NCI-H1105 treated with DMSO at 0.1 percent for 48 hours (cell line): ENCODE measurements at regions not wholly inside any gene's neighbourhood (a gene's known extent, or its start where the extent isn't known, plus 50 kb on each side); places are given as distances from the start of the nearest gene placed in this dataset.

Source experiments
- DNase-seq: peaks from one replicate; lab custom pipeline; 2025; lab: John Stamatoyannopoulos, UW

DNA sequence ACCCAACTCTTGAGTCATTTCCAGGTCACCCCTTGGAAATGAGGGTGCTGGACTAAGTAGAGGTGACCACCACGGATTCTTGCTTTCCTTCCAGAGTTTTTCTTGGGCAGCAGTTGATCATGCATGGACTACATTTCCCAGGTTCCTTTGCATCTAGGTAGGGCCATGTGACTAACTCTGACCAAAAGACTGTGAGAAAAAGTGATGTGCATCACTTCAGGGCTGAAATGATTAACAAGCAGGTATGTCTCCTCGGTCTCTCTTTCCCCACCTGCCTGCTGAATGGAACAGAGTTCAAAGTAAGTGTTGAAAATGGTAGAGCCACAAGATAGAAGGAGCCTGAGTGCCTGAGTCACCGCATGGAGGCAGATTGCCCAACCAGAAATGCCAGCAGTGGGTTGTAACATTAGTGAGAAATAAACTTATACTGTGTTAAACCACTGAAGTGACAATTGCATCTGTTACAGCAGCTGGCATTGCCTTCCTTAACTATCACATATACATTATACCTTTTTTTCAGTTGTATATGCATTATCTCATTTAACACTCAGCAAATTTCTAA, 113.5 kb downstream of the MN1 start:
- no peak for DNase-seq

DNA sequence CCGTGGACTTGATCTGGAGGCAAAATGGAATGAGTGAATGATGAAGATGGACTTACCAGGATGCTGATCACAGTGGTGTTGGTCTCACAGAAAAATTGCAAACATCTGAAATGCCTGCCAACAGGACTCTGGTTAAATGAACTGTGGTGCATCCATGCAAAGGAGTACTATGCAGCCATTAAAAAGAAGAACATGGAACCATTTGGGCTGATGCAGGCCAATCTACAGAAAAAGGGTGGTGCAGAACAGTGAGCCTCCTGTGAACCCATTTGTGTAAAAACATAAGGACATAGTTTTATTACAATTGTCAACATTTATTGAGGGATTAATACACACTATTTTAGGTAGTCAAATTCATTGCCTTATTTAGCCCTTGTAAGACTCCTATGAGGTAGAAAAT, 111.9 kb downstream of the MN1 start:
- DNase-seq = no peak

DNA sequence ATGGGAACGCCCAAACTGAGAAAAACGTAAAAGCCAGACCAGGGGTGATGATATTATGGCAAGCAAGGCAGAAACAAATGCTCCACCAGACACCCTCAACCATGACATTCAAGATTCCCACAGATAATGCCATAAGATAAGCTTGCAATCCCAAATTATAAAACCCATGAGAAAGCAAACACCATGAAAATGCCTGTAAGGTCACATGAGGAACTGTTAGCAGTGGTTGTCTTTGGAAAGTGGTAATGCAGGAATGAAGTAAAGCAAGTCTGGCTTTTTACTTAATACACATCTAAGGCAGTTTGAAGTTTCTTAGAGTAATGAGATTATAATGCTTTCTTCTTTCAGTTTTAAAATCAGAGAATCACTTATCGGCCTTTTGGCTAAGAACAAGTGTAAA, 111.0 kb downstream of the MN1 start:
- no peak for DNase-seq

DNA sequence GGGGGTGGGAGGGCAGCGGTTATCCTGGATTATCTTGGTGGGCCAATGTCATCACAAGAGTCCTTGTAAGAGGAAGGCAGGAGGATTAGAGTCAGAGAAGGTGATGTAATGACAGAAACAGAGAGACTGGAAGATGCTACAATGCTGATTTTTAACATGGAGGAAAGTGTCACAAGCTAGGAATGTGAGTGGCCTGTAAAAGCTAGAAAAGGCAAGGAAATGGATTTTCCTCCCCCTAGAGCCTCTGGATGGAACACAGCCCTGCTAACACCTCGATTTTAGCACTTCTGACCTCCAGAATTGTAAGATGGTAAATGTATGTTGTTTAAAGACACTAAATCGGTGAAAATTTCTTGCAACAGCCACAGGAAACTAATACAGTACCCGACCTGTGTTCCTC, 109.3 kb downstream of the MN1 start:
- no peak for DNase-seq

DNA sequence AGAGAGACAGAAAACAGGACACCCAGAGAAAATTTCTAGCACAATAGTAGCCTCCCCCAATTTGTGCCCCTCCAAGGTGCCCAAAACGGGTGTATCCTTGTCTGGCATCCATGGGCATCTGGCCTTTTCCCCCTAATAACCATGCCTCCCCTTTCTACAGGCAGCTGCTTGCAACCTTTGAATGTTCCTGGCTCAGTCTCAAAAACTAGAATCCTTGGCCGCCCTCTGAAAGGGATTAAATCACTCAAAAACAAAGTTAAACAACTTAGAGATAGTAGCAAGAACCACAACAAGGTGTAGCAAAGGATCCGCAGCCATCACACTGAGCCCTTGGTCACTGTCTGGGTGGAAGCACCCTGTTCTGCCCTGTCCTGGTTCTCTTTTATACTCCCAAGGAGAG, 105.6 kb downstream of the MN1 start:
- DNase-seq = no peak

DNA sequence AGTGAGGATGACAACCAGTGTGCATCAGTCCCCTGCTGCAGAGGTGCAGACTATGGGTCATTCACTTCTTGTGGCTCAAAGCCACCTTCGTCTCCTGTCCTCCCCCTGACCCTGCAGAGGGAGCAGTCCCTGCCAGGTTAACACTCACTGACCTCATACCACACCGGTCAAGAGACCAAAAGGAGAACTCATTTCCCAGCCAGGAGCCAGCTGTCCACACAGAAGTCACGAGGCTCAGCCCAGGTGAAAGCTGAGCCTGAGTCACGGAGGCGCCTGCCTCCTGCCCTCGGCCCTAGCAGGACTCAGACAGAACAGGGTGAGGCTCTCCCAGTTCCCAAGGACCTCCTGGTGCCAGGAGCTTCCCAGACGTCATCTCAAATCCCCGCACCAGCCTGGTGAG, 103.7 kb downstream of the MN1 start:
- no peak for DNase-seq
